Upper lobe of left lung (tissue), 4 donors: ENCODE measurements at regions not wholly inside any gene's neighbourhood (a gene's known extent, or its start where the extent isn't known, plus 50 kb on each side); places are given as distances from the start of the nearest gene placed in this dataset.

ENCODE experiments used
- EP300 ChIP-seq, 4 donors: sonication (generic); formaldehyde crosslinking; IDR thresholded peaks; one replicate each; pipeline ENCODE4 v1.5.1; 2017; ENCODE audit warnings: antibody characterized with exemption in 4 of 4, control low read depth in 2 of 4
- POLR2A ChIP-seq, 4 donors: fragments of 450-650 bp; IDR thresholded peaks; one replicate each; pipeline ENCODE4 v1.5.1; 2016 to 2017; ENCODE audit warnings: antibody characterized with exemption in 4 of 4, mild to moderate bottlenecking in 2 of 4
- POLR2AphosphoS5 ChIP-seq, 2 donors: sonication (generic); formaldehyde crosslinking; IDR thresholded peaks; one replicate each; pipeline ENCODE4 v1.5.1; 2017; ENCODE audit warnings: antibody characterized with exemption in 2 of 2
- TF ChIP-seq, protein P1 (sequence below), 6 experiments: fragments of 450-650 bp in 4 of 6; fragments of 200-600 bp in 2 of 6; sonication (generic) in 2 of 6; IDR thresholded peaks; one replicate each; pipeline ENCODE4 v1.5.1; 2016 to 2019; ENCODE audit warnings: antibody characterized with exemption in 6 of 6

DNA sequence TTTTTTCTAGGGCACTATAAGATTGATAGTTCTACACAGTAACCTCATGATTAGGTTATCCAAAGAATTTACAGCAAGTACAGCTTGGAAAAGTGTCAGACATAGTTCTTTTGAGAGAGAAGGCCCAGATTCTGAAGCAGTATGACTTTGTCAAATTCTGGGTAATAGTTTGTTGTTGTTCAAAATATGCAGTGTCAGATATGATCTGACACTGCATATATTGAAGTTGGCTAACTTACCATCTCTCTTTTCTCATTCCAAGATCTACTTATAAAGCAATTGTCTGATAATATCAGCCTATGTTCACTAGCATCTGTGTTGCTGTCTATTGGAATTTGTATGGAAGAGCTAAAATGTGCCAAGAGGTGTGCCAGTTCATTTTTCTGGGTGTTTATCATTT lies 160.1 kb downstream of the CTH start:
- TF ChIP-seq, protein P1, sequence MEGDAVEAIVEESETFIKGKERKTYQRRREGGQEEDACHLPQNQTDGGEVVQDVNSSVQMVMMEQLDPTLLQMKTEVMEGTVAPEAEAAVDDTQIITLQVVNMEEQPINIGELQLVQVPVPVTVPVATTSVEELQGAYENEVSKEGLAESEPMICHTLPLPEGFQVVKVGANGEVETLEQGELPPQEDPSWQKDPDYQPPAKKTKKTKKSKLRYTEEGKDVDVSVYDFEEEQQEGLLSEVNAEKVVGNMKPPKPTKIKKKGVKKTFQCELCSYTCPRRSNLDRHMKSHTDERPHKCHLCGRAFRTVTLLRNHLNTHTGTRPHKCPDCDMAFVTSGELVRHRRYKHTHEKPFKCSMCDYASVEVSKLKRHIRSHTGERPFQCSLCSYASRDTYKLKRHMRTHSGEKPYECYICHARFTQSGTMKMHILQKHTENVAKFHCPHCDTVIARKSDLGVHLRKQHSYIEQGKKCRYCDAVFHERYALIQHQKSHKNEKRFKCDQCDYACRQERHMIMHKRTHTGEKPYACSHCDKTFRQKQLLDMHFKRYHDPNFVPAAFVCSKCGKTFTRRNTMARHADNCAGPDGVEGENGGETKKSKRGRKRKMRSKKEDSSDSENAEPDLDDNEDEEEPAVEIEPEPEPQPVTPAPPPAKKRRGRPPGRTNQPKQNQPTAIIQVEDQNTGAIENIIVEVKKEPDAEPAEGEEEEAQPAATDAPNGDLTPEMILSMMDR (IDR thresholded peaks at IDR 0.05), result no peak
- TF ChIP-seq POLR2A (IDR thresholded peaks at IDR 0.05) (no peak), EP300 (IDR thresholded peaks at IDR 0.05) (no peak), POLR2AphosphoS5 (IDR thresholded peaks at IDR 0.05) (no peak)
